ENCODE measurements at regions not wholly inside any gene's neighbourhood (a gene's known extent, or its start where the extent isn't known, plus 50 kb on each side); places are given as distances from the start of the nearest gene placed in this dataset.

- Histone ChIP-seq H3K4me2 (ENCODE audit: low read length) (no peak overlapping the region), H3K4me3 (ENCODE audit: low read length) (no peak overlapping the region)
Measured at GRCh38 chr12:23133471-23133870, 508.5 kb downstream of the ETNK1 start.

GRCh38 chr12:23139026-23139425 lies 514.1 kb downstream of the ETNK1 start:
- Histone ChIP-seq H3K4me2 (ENCODE audit: low read length) (no peak overlapping the region), H3K27me3 (ENCODE audit: insufficient read depth, low read depth, low read length) (no peaks in the 10 kb centered on the region), H3F3A (ENCODE audit: insufficient read depth, low read length, poor library complexity, severe bottlenecking) (no peaks in the 10 kb centered on the region), H3K9me3 (ENCODE audit: low read length) (no peaks in the 10 kb centered on the region), H2AFZ (ENCODE audit: low read depth, low read length) (no peak overlapping the region), H3K79me2 (replicated peaks; ENCODE audit: insufficient read depth, low read length) (no peaks in the 10 kb centered on the region), H3K27ac (ENCODE audit: low read length) (no peak overlapping the region), H4K20me1 (ENCODE audit: insufficient read depth) (no peaks in the 10 kb centered on the region), H3K9ac (ENCODE audit: low read length) (no peak overlapping the region), H3K36me3 (ENCODE audit: insufficient read depth, low read length) (no peaks in the 10 kb centered on the region), H3K4me3 (ENCODE audit: low read length) (no peak overlapping the region), H3K9me2 (ENCODE audit: insufficient read depth, low read length) (no peaks in the 10 kb centered on the region)
- no peak for TF ChIP-seq RAD21 (conservative IDR thresholded peaks at IDR 0.05)
- no peak for TF ChIP-seq EP300 (conservative IDR thresholded peaks at IDR 0.05; ENCODE audit: poor library complexity, severe bottlenecking)
- no peak for TF ChIP-seq POLR2AphosphoS5 (IDR thresholded peaks at IDR 0.05)

More at GRCh38 chr12:23133471-23133870, 508.5 kb downstream of the ETNK1 start:
- Histone ChIP-seq H3K9me3 (ENCODE audit: low read length) (no peaks in the 10 kb centered on the region), H3K9ac (ENCODE audit: low read length) (no peak overlapping the region), H3K36me3 (ENCODE audit: insufficient read depth, low read length) (no peaks in the 10 kb centered on the region), H4K20me1 (ENCODE audit: insufficient read depth) (no peaks in the 10 kb centered on the region), H2AFZ (ENCODE audit: low read depth, low read length) (no peak overlapping the region), H3K9me2 (ENCODE audit: insufficient read depth, low read length) (no peaks in the 10 kb centered on the region), H3F3A (ENCODE audit: insufficient read depth, low read length, poor library complexity, severe bottlenecking) (no peaks in the 10 kb centered on the region), H3K27me3 (ENCODE audit: insufficient read depth, low read depth, low read length) (no peaks in the 10 kb centered on the region), H3K27ac (ENCODE audit: low read length) (no peak overlapping the region), H3K79me2 (replicated peaks; ENCODE audit: insufficient read depth, low read length) (no peaks in the 10 kb centered on the region)
- TF ChIP-seq POLR2AphosphoS5 (IDR thresholded peaks at IDR 0.05) (no peak), EZH2 (IDR thresholded peaks at IDR 0.05; ENCODE audit: borderline replicate concordance, insufficient read depth, low read length, poor library complexity, severe bottlenecking) (no peak)

- no peak for TF ChIP-seq RAD21 (conservative IDR thresholded peaks at IDR 0.05)
- no peak for TF ChIP-seq POLR2AphosphoS5 (IDR thresholded peaks at IDR 0.05)
- TF ChIP-seq SMC3 (conservative IDR thresholded peaks at IDR 0.05; ENCODE audit: poor library complexity), result no peak
- no peak for TF ChIP-seq MXI1 (conservative IDR thresholded peaks at IDR 0.05; ENCODE audit: poor library complexity, severe bottlenecking)
- TF ChIP-seq REST (IDR thresholded peaks at IDR 0.05; ENCODE audit: borderline replicate concordance), result no peak
- TF ChIP-seq EZH2 (IDR thresholded peaks at IDR 0.05; ENCODE audit: borderline replicate concordance, insufficient read depth, low read length, poor library complexity, severe bottlenecking), result no peak
- TF ChIP-seq TAF1 (IDR thresholded peaks at IDR 0.05; ENCODE audit: low read depth), result no peak
- TF ChIP-seq CTCF (IDR thresholded peaks at IDR 0.05; ENCODE audit: poor library complexity, severe bottlenecking), result no peak
- TF ChIP-seq EP300 (conservative IDR thresholded peaks at IDR 0.05; ENCODE audit: poor library complexity, severe bottlenecking), result no peak
- Histone ChIP-seq H3K27me3 (ENCODE audit: insufficient read depth, low read depth, low read length) (no peaks in the 10 kb centered on the region), H3K4me3 (ENCODE audit: low read length) (no peak overlapping the region), H3K9me3 (ENCODE audit: low read length) (peaks cover 5% of the 10 kb centered on the region), H4K20me1 (ENCODE audit: insufficient read depth) (no peaks in the 10 kb centered on the region), H3K9ac (ENCODE audit: low read length) (no peak overlapping the region), H3F3A (ENCODE audit: insufficient read depth, low read length, poor library complexity, severe bottlenecking) (no peaks in the 10 kb centered on the region), H3K4me2 (ENCODE audit: low read length) (no peak overlapping the region), H3K9me2 (ENCODE audit: insufficient read depth, low read length) (no peaks in the 10 kb centered on the region), H3K79me2 (replicated peaks; ENCODE audit: insufficient read depth, low read length) (no peaks in the 10 kb centered on the region), H3K36me3 (ENCODE audit: insufficient read depth, low read length) (no peaks in the 10 kb centered on the region), H3K27ac (ENCODE audit: low read length) (no peak overlapping the region), H2AFZ (ENCODE audit: low read depth, low read length) (no peak overlapping the region)
Measured at GRCh38 chr12:23140710-23141109, 515.7 kb downstream of the ETNK1 start.

Measured in neural cell (in vitro differentiated cells).